ENCODE measurements at regions not wholly inside any gene's neighbourhood (a gene's known extent, or its start where the extent isn't known, plus 50 kb on each side); places are given as distances from the start of the nearest gene placed in this dataset.

- H3K4me1 ChIP-seq, result no peaks in the 10 kb centered on the region
- Mint-ChIP-seq H3K27ac (ENCODE audit: unreplicated experiment) (no peak overlapping the region), H3K4me1 (ENCODE audit: low read depth, unreplicated experiment) (no peaks in the 10 kb centered on the region), H3K36me3 (ENCODE audit: insufficient read depth, unreplicated experiment) (no peaks in the 10 kb centered on the region), H3K9me3 (ENCODE audit: unreplicated experiment) (no peaks in the 10 kb centered on the region), H3K4me3 (ENCODE audit: unreplicated experiment) (no peak overlapping the region), H3K27me3 (ENCODE audit: insufficient read depth, unreplicated experiment) (peaks cover 14% of the 10 kb centered on the region)
- BruUV-seq (replicated peaks), result no TSS peak
- no peaks in the 10 kb centered on the region for H3K36me3 ChIP-seq (ENCODE audit: control insufficient read depth, insufficient read depth, low read length)
- POLR2A ChIA-PET, result no interaction called here
- CTCF ChIA-PET, result interaction anchor here (0.6 kb wide), 1 partner anchor 333 kb away, joined by 3 read pairs; no protein-coding TSS in a partner anchor
- no peak overlapping the region for H3K4me3 ChIP-seq (ENCODE audit: low read depth, low read length)
- intact Hi-C loops (cut with micrococcal nuclease; ENCODE audit: unreplicated experiment), result no loop called here
- H3K27me3 ChIP-seq (replicated peaks; ENCODE audit: control insufficient read depth, insufficient read depth, low read length), result no peaks in the 10 kb centered on the region
- DNase-seq, result no peak
- no peak for TF ChIP-seq CTCF (IDR thresholded peaks at IDR 0.05; ENCODE audit: insufficient read depth in 1 of 2, low read depth in 1 of 2, low read length in 1 of 2, severe bottlenecking in 1 of 2, unreplicated experiment in 1 of 2)
- H3K9me3 ChIP-seq, result no peaks in the 10 kb centered on the region
Measured at GRCh38 chr2:56102866-56103265, 80.9 kb upstream of the CCDC85A start.

GRCh38 chr2:56104962-56105361 is 78.8 kb upstream of the CCDC85A start:
- Histone ChIP-seq H3K4me3 (ENCODE audit: low read depth, low read length) (no peak overlapping the region), H3K27me3 (replicated peaks; ENCODE audit: control insufficient read depth, insufficient read depth, low read length) (no peaks in the 10 kb centered on the region), H3K9me3 (no peaks in the 10 kb centered on the region), H3K4me1 (no peaks in the 10 kb centered on the region), H3K36me3 (ENCODE audit: control insufficient read depth, insufficient read depth, low read length) (no peaks in the 10 kb centered on the region)
- H3K36me3 Mint-ChIP-seq (ENCODE audit: insufficient read depth, unreplicated experiment), result no peaks in the 10 kb centered on the region
- no peaks in the 10 kb centered on the region for H3K9me3 Mint-ChIP-seq (ENCODE audit: unreplicated experiment)
- DNase-seq, result no peak
- TF ChIP-seq CTCF (IDR thresholded peaks at IDR 0.05; ENCODE audit: insufficient read depth in 1 of 2, low read depth in 1 of 2, low read length in 1 of 2, severe bottlenecking in 1 of 2, unreplicated experiment in 1 of 2), result no peak
- no peak overlapping the region for H3K4me3 Mint-ChIP-seq (ENCODE audit: unreplicated experiment)
- CTCF ChIA-PET, result no interaction called here
- no peak overlapping the region for H3K27ac Mint-ChIP-seq (ENCODE audit: unreplicated experiment)
- POLR2A ChIA-PET, result no interaction called here
- H3K4me1 Mint-ChIP-seq (ENCODE audit: low read depth, unreplicated experiment), result no peaks in the 10 kb centered on the region
- peaks cover 14% of the 10 kb centered on the region for H3K27me3 Mint-ChIP-seq (ENCODE audit: insufficient read depth, unreplicated experiment)
- intact Hi-C loops (cut with micrococcal nuclease; ENCODE audit: unreplicated experiment), result no loop called here
- no TSS peak for BruUV-seq (replicated peaks)

GRCh38 chr2:56107502-56108220 is 76.1 kb upstream of the CCDC85A start:
- no peaks in the 10 kb centered on the region for H3K9me3 Mint-ChIP-seq (ENCODE audit: unreplicated experiment)
- H3K9me3 ChIP-seq, result no peaks in the 10 kb centered on the region
- POLR2A ChIA-PET, result no interaction called here
- no peaks in the 10 kb centered on the region for H3K36me3 ChIP-seq (ENCODE audit: control insufficient read depth, insufficient read depth, low read length)
- no TSS peak for BruUV-seq (replicated peaks)
- no peak for DNase-seq
- peaks cover 7% of the 10 kb centered on the region for H3K4me1 Mint-ChIP-seq (ENCODE audit: low read depth, unreplicated experiment)
- CTCF ChIA-PET, result no interaction called here
- intact Hi-C loops (cut with micrococcal nuclease; ENCODE audit: unreplicated experiment), result loop anchor here (2.0 kb wide), 1 partner anchor 25 kb away; no protein-coding TSS in a partner anchor
- no peaks in the 10 kb centered on the region for H3K4me1 ChIP-seq
- H3K27me3 ChIP-seq (replicated peaks; ENCODE audit: control insufficient read depth, insufficient read depth, low read length), result no peaks in the 10 kb centered on the region
- H3K4me3 Mint-ChIP-seq (ENCODE audit: unreplicated experiment), result no peak overlapping the region
- H3K36me3 Mint-ChIP-seq (ENCODE audit: insufficient read depth, unreplicated experiment), result no peaks in the 10 kb centered on the region
- H3K4me3 ChIP-seq (ENCODE audit: low read depth, low read length), result no peak overlapping the region
- no peak for TF ChIP-seq CTCF (IDR thresholded peaks at IDR 0.05; ENCODE audit: insufficient read depth in 1 of 2, low read depth in 1 of 2, low read length in 1 of 2, severe bottlenecking in 1 of 2, unreplicated experiment in 1 of 2)
- no peak overlapping the region for H3K27ac Mint-ChIP-seq (ENCODE audit: unreplicated experiment)
- peaks cover 22% of the 10 kb centered on the region for H3K27me3 Mint-ChIP-seq (ENCODE audit: insufficient read depth, unreplicated experiment)
